Activated CD8-positive, alpha-beta T cell treated with anti-CD3 and anti-CD28 coated beads, Interleukin-2, amount 10 ng/mL, durations not matched to agents 7 days and 5 days (primary cell): ENCODE measurements at regions not wholly inside any gene's neighbourhood (a gene's known extent, or its start where the extent isn't known, plus 50 kb on each side); places are given as distances from the start of the nearest gene placed in this dataset.
"Not testable (repeated sequence)": the region's sequence is repeated elsewhere in the genome, so short reads cannot be mapped to it uniquely, and the experiment has no call there.

Experiments
- ATAC-seq: fragments of 150-1000 bp; cut with Tn5 transposase; one replicate; pipeline ENCODE4 v1.10.0; 2021; ENCODE audit warnings: moderate library complexity
- CTCF ChIA-PET: fragments of 350-600 bp; sonication (Branson Sonifier 250); formaldehyde crosslinking; loops from one replicate; lab custom pipeline; 2021; ENCODE audit warnings: antibody characterized with exemption; lab: Charles Lee
- POLR2A ChIA-PET: fragments of 350-600 bp; sonication (Branson Sonifier 250); formaldehyde crosslinking; loops from one replicate; lab custom pipeline; 2021; ENCODE audit warnings: antibody characterized with exemption; lab: Charles Lee
- DNase-seq: peaks from one replicate; pipeline ENCODE4 v3.0.0-alpha.2; 2020
- H3K27ac Mint-ChIP-seq: one replicate; pipeline ENCODE4 v1.8.0; 2021; ENCODE audit warnings: mild to moderate bottlenecking, mixed read lengths
- H3K27me3 Mint-ChIP-seq: one replicate; pipeline ENCODE4 v1.8.0; 2021; ENCODE audit warnings: low read depth, mixed read lengths
- H3K36me3 Mint-ChIP-seq: one replicate; pipeline ENCODE4 v1.8.0; 2021; ENCODE audit warnings: low read depth, mixed read lengths
- H3K4me1 Mint-ChIP-seq: one replicate; pipeline ENCODE4 v1.8.0; 2021; ENCODE audit warnings: low read depth, mixed read lengths
- H3K4me3 Mint-ChIP-seq: one replicate; pipeline ENCODE4 v1.8.0; 2021; ENCODE audit warnings: mild to moderate bottlenecking, mixed read lengths
- H3K9me3 Mint-ChIP-seq: one replicate; pipeline ENCODE4 v1.8.0; 2022; ENCODE audit warnings: mixed read lengths; ENCODE audit not compliant: insufficient read depth

- H3K27ac Mint-ChIP-seq, H3K27me3 Mint-ChIP-seq, H3K36me3 Mint-ChIP-seq, ATAC-seq, H3K9me3 Mint-ChIP-seq, H3K4me3 Mint-ChIP-seq, CTCF ChIA-PET, POLR2A ChIA-PET, H3K4me1 Mint-ChIP-seq, DNase-seq: not testable (repeated sequence)
These were observed 87.6 kb downstream of the DNAJB9 start for GRCh38 chr7:108657140-108657726.

GRCh38 chr7:108659261-108659660 is 89.6 kb downstream of the DNAJB9 start:
- no peaks in the 10 kb centered on the region for H3K9me3 Mint-ChIP-seq
- no peaks in the 10 kb centered on the region for H3K27me3 Mint-ChIP-seq
- ChIA-PET POLR2A (no interaction called here), CTCF (no interaction called here)
- no peak overlapping the region for H3K27ac Mint-ChIP-seq
- H3K4me3 Mint-ChIP-seq: no peak overlapping the region
- DNase-seq (no peak), ATAC-seq (no peak)
- H3K4me1 Mint-ChIP-seq: no peaks in the 10 kb centered on the region
- H3K36me3 Mint-ChIP-seq: no peaks in the 10 kb centered on the region

- DNase-seq (no peak), ATAC-seq (no peak)
- no peak overlapping the region for H3K27ac Mint-ChIP-seq
- no peaks in the 10 kb centered on the region for H3K36me3 Mint-ChIP-seq
- H3K4me3 Mint-ChIP-seq: no peak overlapping the region
- ChIA-PET CTCF (no interaction called here), POLR2A (no interaction called here)
- H3K4me1 Mint-ChIP-seq: no peaks in the 10 kb centered on the region
- no peaks in the 10 kb centered on the region for H3K9me3 Mint-ChIP-seq
- H3K27me3 Mint-ChIP-seq: no peaks in the 10 kb centered on the region
These were observed 90.2 kb downstream of the DNAJB9 start for GRCh38 chr7:108659867-108660266.

- POLR2A ChIA-PET: no interaction called here
- H3K36me3 Mint-ChIP-seq: no peaks in the 10 kb centered on the region
- ATAC-seq: no peak
These were observed 90.8 kb downstream of the DNAJB9 start for GRCh38 chr7:108660465-108660864.

GRCh38 chr7:108662783-108663362 is 93.2 kb downstream of the DNAJB9 start:
- POLR2A ChIA-PET: no interaction called here
- CTCF ChIA-PET: no interaction called here
- ATAC-seq (no peak), DNase-seq (no peak)
- H3K4me1 Mint-ChIP-seq: no peaks in the 10 kb centered on the region
- H3K27me3 Mint-ChIP-seq: peaks cover 2% of the 10 kb centered on the region
- no peaks in the 10 kb centered on the region for H3K36me3 Mint-ChIP-seq
- H3K27ac Mint-ChIP-seq: no peak overlapping the region
- H3K9me3 Mint-ChIP-seq: no peaks in the 10 kb centered on the region
- H3K4me3 Mint-ChIP-seq: no peak overlapping the region

More at GRCh38 chr7:108660465-108660864, 90.8 kb downstream of the DNAJB9 start:
- Mint-ChIP-seq H3K4me3 (no peak overlapping the region), H3K27me3 (no peaks in the 10 kb centered on the region), H3K9me3 (no peaks in the 10 kb centered on the region), H3K4me1 (no peaks in the 10 kb centered on the region), H3K27ac (no peak overlapping the region)
- DNase-seq: no peak
- CTCF ChIA-PET: no interaction called here

GRCh38 chr7:108663701-108664100 is 94.0 kb downstream of the DNAJB9 start:
- ATAC-seq: no peak
- DNase-seq: no peak
- CTCF ChIA-PET: no interaction called here
- no peak overlapping the region for H3K27ac Mint-ChIP-seq
- H3K36me3 Mint-ChIP-seq: no peaks in the 10 kb centered on the region
- POLR2A ChIA-PET: no interaction called here
- H3K4me3 Mint-ChIP-seq: no peak overlapping the region
- H3K4me1 Mint-ChIP-seq: no peaks in the 10 kb centered on the region
- no peaks in the 10 kb centered on the region for H3K9me3 Mint-ChIP-seq
- H3K27me3 Mint-ChIP-seq: peaks cover 2% of the 10 kb centered on the region

GRCh38 chr7:108667216-108667615 is 97.5 kb downstream of the DNAJB9 start:
- Mint-ChIP-seq H3K9me3 (no peaks in the 10 kb centered on the region), H3K27ac (no peak overlapping the region), H3K4me3 (no peak overlapping the region), H3K36me3 (no peaks in the 10 kb centered on the region), H3K4me1 (no peaks in the 10 kb centered on the region), H3K27me3 (peaks cover 2% of the 10 kb centered on the region)
- CTCF ChIA-PET: no interaction called here
- ATAC-seq (no peak), DNase-seq (no peak)
- POLR2A ChIA-PET: no interaction called here

- POLR2A ChIA-PET: no interaction called here
- H3K4me1 Mint-ChIP-seq: no peaks in the 10 kb centered on the region
- H3K9me3 Mint-ChIP-seq: no peaks in the 10 kb centered on the region
- DNase-seq (no peak), ATAC-seq (no peak)
- no peaks in the 10 kb centered on the region for H3K36me3 Mint-ChIP-seq
- H3K27me3 Mint-ChIP-seq: peaks cover 2% of the 10 kb centered on the region
- no peak overlapping the region for H3K27ac Mint-ChIP-seq
- CTCF ChIA-PET: no interaction called here
- no peak overlapping the region for H3K4me3 Mint-ChIP-seq
These were observed 100.3 kb downstream of the DNAJB9 start for GRCh38 chr7:108669958-108670357.

GRCh38 chr7:108673699-108674098 is 104.0 kb downstream of the DNAJB9 start:
- ATAC-seq, DNase-seq, H3K4me3 Mint-ChIP-seq, H3K27me3 Mint-ChIP-seq, CTCF ChIA-PET, POLR2A ChIA-PET, H3K36me3 Mint-ChIP-seq, H3K27ac Mint-ChIP-seq, H3K4me1 Mint-ChIP-seq, H3K9me3 Mint-ChIP-seq: not testable (repeated sequence)

- Mint-ChIP-seq H3K9me3 (no peaks in the 10 kb centered on the region), H3K4me3 (no peak overlapping the region), H3K27me3 (no peaks in the 10 kb centered on the region), H3K36me3 (no peaks in the 10 kb centered on the region), H3K4me1 (no peaks in the 10 kb centered on the region), H3K27ac (no peak overlapping the region)
- ATAC-seq (no peak), DNase-seq (no peak)
- POLR2A ChIA-PET: no interaction called here
- CTCF ChIA-PET: no interaction called here
These were observed 115.0 kb downstream of the DNAJB9 start for GRCh38 chr7:108684629-108685028.

- H3K27me3 Mint-ChIP-seq: no peaks in the 10 kb centered on the region
- H3K9me3 Mint-ChIP-seq: no peaks in the 10 kb centered on the region
- POLR2A ChIA-PET: no interaction called here
- no peak overlapping the region for H3K27ac Mint-ChIP-seq
- CTCF ChIA-PET: no interaction called here
- no peaks in the 10 kb centered on the region for H3K36me3 Mint-ChIP-seq
- ATAC-seq (no peak), DNase-seq (no peak)
- no peak overlapping the region for H3K4me3 Mint-ChIP-seq
- H3K4me1 Mint-ChIP-seq: no peaks in the 10 kb centered on the region
These were observed 116.8 kb downstream of the DNAJB9 start for GRCh38 chr7:108686494-108686893.

GRCh38 chr7:108697254-108697653 is 127.6 kb downstream of the DNAJB9 start:
- Mint-ChIP-seq H3K9me3 (no peaks in the 10 kb centered on the region), H3K4me3 (no peak overlapping the region), H3K27ac (no peak overlapping the region), H3K27me3 (no peaks in the 10 kb centered on the region), H3K4me1 (no peaks in the 10 kb centered on the region), H3K36me3 (no peaks in the 10 kb centered on the region)
- CTCF ChIA-PET: interaction anchor here (0.7 kb wide), 1 partner anchor 83 kb away, joined by 3 read pairs; no protein-coding TSS in a partner anchor
- POLR2A ChIA-PET: no interaction called here
- DNase-seq: no peak
- no peak for ATAC-seq

- DNase-seq (no peak), ATAC-seq (no peak)
- Mint-ChIP-seq H3K27ac (no peak overlapping the region), H3K9me3 (no peaks in the 10 kb centered on the region), H3K27me3 (no peaks in the 10 kb centered on the region), H3K36me3 (no peaks in the 10 kb centered on the region), H3K4me1 (no peaks in the 10 kb centered on the region), H3K4me3 (no peak overlapping the region)
- POLR2A ChIA-PET: no interaction called here
- CTCF ChIA-PET: no interaction called here
These were observed 141.9 kb downstream of the DNAJB9 start for GRCh38 chr7:108711611-108712010.
